PC-3 (cell line): ENCODE measurements at regions not wholly inside any gene's neighbourhood (a gene's known extent, or its start where the extent isn't known, plus 50 kb on each side); places are given as distances from the start of the nearest gene placed in this dataset.

Experiments used
- ATAC-seq: fragments of 200-7000 bp; cut with Tn5 transposase; 2 replicates; pipeline ENCODE4 v1.9.1; 2020; ENCODE audit warnings: mild to moderate bottlenecking, moderate library complexity
- BruUV-seq: library from RNA; stranded (reverse); fragments of 400-500 nt; replicated peaks from 2 replicates; lab custom pipeline; 2021; lab: Mats Ljungman, UMichigan
- CTCF ChIA-PET: fragments of 300-600 bp; sonication (Branson Sonifier 250); formaldehyde crosslinking; loops from one replicate; lab custom pipeline; 2022; ENCODE audit warnings: antibody characterized with exemption; lab: Charles Lee
- POLR2A ChIA-PET: fragments of 300-600 bp; sonication (Branson Sonifier 250); formaldehyde crosslinking; loops from one replicate; lab custom pipeline; 2022; ENCODE audit warnings: antibody characterized with exemption; ENCODE audit not compliant: unreplicated experiment; lab: Charles Lee
- DNase-seq: peaks from one replicate; pipeline ENCODE4 v3.0.0-alpha.2; 2015
- H2AFZ ChIP-seq: fragments of 300-600 bp; sonication (generic); 2 replicates; pipeline ENCODE4 v1.6.0; 2016; ENCODE audit warnings: antibody characterized with exemption, low read length
- H3F3A ChIP-seq: fragments of 300-600 bp; sonication (generic); one replicate; pipeline ENCODE4 v1.6.0; 2017; ENCODE audit warnings: antibody characterized with exemption, low read length, control low read depth, mild to moderate bottlenecking; ENCODE audit not compliant: unreplicated experiment
- H3K27ac ChIP-seq: fragments of 300-600 bp; sonication (generic); 2 replicates; pipeline ENCODE4 v1.5.1; 2016; ENCODE audit warnings: mild to moderate bottlenecking, low read length
- H3K27me3 ChIP-seq: fragments of 300-600 bp; sonication (generic); 2 replicates; pipeline ENCODE4 v1.6.1; 2016; ENCODE audit warnings: low read length, mixed read lengths
- H3K36me3 ChIP-seq: fragments of 300-600 bp; sonication (generic); 2 replicates; pipeline ENCODE4 v1.6.1; 2016; ENCODE audit warnings: low read depth, mixed run types, low read length, mixed read lengths
- H3K4me1 ChIP-seq: fragments of 300-600 bp; sonication (generic); 2 replicates; pipeline ENCODE4 v1.5.1; 2016; ENCODE audit warnings: low read length; ENCODE audit not compliant: insufficient read depth
- H3K4me2 ChIP-seq: fragments of 300-600 bp; sonication (generic); 2 replicates; pipeline ENCODE4 v1.6.0; 2016; ENCODE audit warnings: low read length
- H3K4me3 ChIP-seq: fragments of 300-600 bp; sonication (generic); 2 replicates; pipeline ENCODE4 v1.5.1; 2016; ENCODE audit warnings: mild to moderate bottlenecking, low read length, mixed read lengths
- H3K79me2 ChIP-seq: fragments of 300-600 bp; sonication (generic); 2 replicates; pipeline ENCODE4 v1.6.1; 2017; ENCODE audit warnings: low read length, mixed read lengths
- H3K9ac ChIP-seq: fragments of 300-600 bp; sonication (generic); 2 replicates; pipeline ENCODE4 v1.6.0; 2016; ENCODE audit warnings: mild to moderate bottlenecking, low read length
- H3K9me2 ChIP-seq: fragments of 300-600 bp; sonication (generic); replicated peaks from 2 replicates; pipeline ENCODE4 v1.6.1; 2016; ENCODE audit warnings: mixed run types, low read length, mixed read lengths
- H3K9me3 ChIP-seq: fragments of 300-600 bp; sonication (generic); 2 replicates; pipeline ENCODE4 v1.6.1; 2016; ENCODE audit warnings: low read length, mixed read lengths
- H4K20me1 ChIP-seq: fragments of 300-600 bp; sonication (generic); 2 replicates; pipeline ENCODE4 v1.6.1; 2016; ENCODE audit warnings: low read length, mixed read lengths
- CTCF ChIP-seq: fragments of 300-600 bp; sonication (generic); conservative IDR thresholded peaks from 2 replicates; pipeline ENCODE4 v1.5.1; 2017; ENCODE audit warnings: antibody characterized with exemption, low read depth, mild to moderate bottlenecking, low read length
- EZH2 ChIP-seq: fragments of 300-600 bp; sonication (generic); IDR thresholded peaks from one replicate; pipeline ENCODE4 v1.6.1; 2017; ENCODE audit warnings: antibody characterized with exemption, mild to moderate bottlenecking, low read length; ENCODE audit not compliant: unreplicated experiment
- EZH2phosphoT487 ChIP-seq: fragments of 300-600 bp; sonication (generic); IDR thresholded peaks from 2 replicates; pipeline ENCODE4 v1.6.1; 2018; ENCODE audit warnings: mild to moderate bottlenecking, antibody characterized with exemption, low read length, borderline replicate concordance
- intact Hi-C: fragments of 100-400 bp; cut with micrococcal nuclease; formaldehyde crosslinking; loops from 2 replicates; pipeline ENCODE4 v1.9.0; 2023

GRCh38 chr3:182704926-182705325 lies 88.4 kb upstream of the ATP11B start:
- ATAC-seq (peak; percentile 64), DNase-seq (no peak)
- H3K36me3 ChIP-seq, result no peaks in the 10 kb centered on the region
- H3K9ac ChIP-seq, result no peak overlapping the region
- no peak for TF ChIP-seq EZH2phosphoT487
- no peak; the same call in 1 of the 2 replicates for TF ChIP-seq CTCF
- TF ChIP-seq EZH2, result no peak
- no TSS peak for BruUV-seq
- POLR2A ChIA-PET, result no interaction called here
- H4K20me1 ChIP-seq, result no peaks in the 10 kb centered on the region
- H3K9me3 ChIP-seq, result no peaks in the 10 kb centered on the region
- intact Hi-C loops, result no loop called here
- no peaks in the 10 kb centered on the region for H3K79me2 ChIP-seq
- no peaks in the 10 kb centered on the region for H3K4me1 ChIP-seq
- CTCF ChIA-PET, result no interaction called here
- H3K27ac ChIP-seq, result no peak overlapping the region
- H3F3A ChIP-seq, result no peaks in the 10 kb centered on the region
- no peak overlapping the region for H3K4me2 ChIP-seq
- H3K27me3 ChIP-seq, result no peaks in the 10 kb centered on the region
- H3K4me3 ChIP-seq, result no peak overlapping the region
- H2AFZ ChIP-seq, result no peak overlapping the region
- no peaks in the 10 kb centered on the region for H3K9me2 ChIP-seq

- Histone ChIP-seq H3K9ac (no peak overlapping the region), H3K4me3 (no peak overlapping the region), H4K20me1 (no peaks in the 10 kb centered on the region), H3K36me3 (no peaks in the 10 kb centered on the region), H3K4me1 (no peaks in the 10 kb centered on the region), H2AFZ (0 out of 2 replicates have a peak overlapping the region, but pooled peaks have one; percentile 26), H3K79me2 (no peaks in the 10 kb centered on the region), H3K27ac (no peak overlapping the region), H3K4me2 (no peak overlapping the region), H3F3A (no peaks in the 10 kb centered on the region), H3K9me2 (no peaks in the 10 kb centered on the region), H3K27me3 (no peaks in the 10 kb centered on the region), H3K9me3 (no peaks in the 10 kb centered on the region)
- ChIA-PET POLR2A (no interaction called here), CTCF (no interaction called here)
- BruUV-seq, result no TSS peak
- DNase-seq (no peak), ATAC-seq (no peak; the same call in 1 of the 2 replicates)
- TF ChIP-seq CTCF (no peak), EZH2phosphoT487 (no peak), EZH2 (no peak)
- intact Hi-C loops, result no loop called here
Observed at GRCh38 chr3:182708810-182709209, 84.5 kb upstream of the ATP11B start.

GRCh38 chr3:182709306-182709705 lies 84.0 kb upstream of the ATP11B start:
- no peak overlapping the region for H2AFZ ChIP-seq
- TF ChIP-seq EZH2 (no peak), EZH2phosphoT487 (no peak), CTCF (no peak)
- BruUV-seq, result no TSS peak
- no peak for ATAC-seq
- H3K27me3 ChIP-seq, result no peaks in the 10 kb centered on the region
- H3K9me2 ChIP-seq, result no peaks in the 10 kb centered on the region
- no peaks in the 10 kb centered on the region for H3K9me3 ChIP-seq
- H4K20me1 ChIP-seq, result no peaks in the 10 kb centered on the region
- H3K4me1 ChIP-seq, result 0 out of 2 replicates have a peak, but pooled peaks cover 2% of the 10 kb centered on the region
- ChIA-PET POLR2A (no interaction called here), CTCF (interaction anchor here (0.7 kb wide), 1 partner anchor 12 kb away, joined by 3 read pairs; no protein-coding TSS in a partner anchor)
- H3K27ac ChIP-seq, result no peak overlapping the region
- DNase-seq, result no peak
- no peaks in the 10 kb centered on the region for H3K36me3 ChIP-seq
- no peak overlapping the region for H3K4me2 ChIP-seq
- intact Hi-C loops, result no loop called here
- no peak overlapping the region for H3K9ac ChIP-seq
- H3K79me2 ChIP-seq, result no peaks in the 10 kb centered on the region
- H3F3A ChIP-seq, result no peaks in the 10 kb centered on the region
- no peak overlapping the region for H3K4me3 ChIP-seq
